ENCODE measurements at regions not wholly inside any gene's neighbourhood (a gene's known extent, or its start where the extent isn't known, plus 50 kb on each side); places are given as distances from the start of the nearest gene placed in this dataset.
"Not testable (repeated sequence)": the region's sequence is repeated elsewhere in the genome, so short reads cannot be mapped to it uniquely, and the experiment has no call there.

DNA sequence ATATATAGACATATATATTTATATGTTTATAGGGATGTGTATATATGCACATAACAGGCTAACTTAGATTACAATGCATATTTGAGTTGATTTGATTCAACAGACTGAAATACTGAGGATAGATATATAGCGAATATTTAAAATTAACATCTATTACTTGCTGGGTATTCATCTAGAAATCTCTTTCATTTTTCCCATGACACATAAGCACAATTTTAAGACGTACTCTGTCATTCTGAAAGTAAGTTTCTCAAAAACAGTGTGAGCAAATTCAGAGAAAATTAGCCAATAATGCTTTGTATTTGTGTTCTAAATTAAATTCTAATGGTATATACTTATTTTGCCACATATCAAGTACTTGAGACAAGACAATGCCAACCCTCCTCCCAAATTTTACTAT lies 907.5 kb upstream of the MDGA2 start:
- no peak overlapping the region for H3K4me3 Mint-ChIP-seq
- H3K27me3 Mint-ChIP-seq, result no peaks in the 10 kb centered on the region
- H3K36me3 Mint-ChIP-seq (ENCODE audit: low read depth), result no peaks in the 10 kb centered on the region
- CTCF ChIA-PET, result no interaction called here
- H3K27ac Mint-ChIP-seq, result no peak overlapping the region
- no peaks in the 10 kb centered on the region for H3K4me1 Mint-ChIP-seq
- peaks cover 4% of the 10 kb centered on the region for H3K9me3 Mint-ChIP-seq (ENCODE audit: low read depth)
- intact Hi-C loops (cut with DNase I, micrococcal nuclease), result no loop called here
- no peak for DNase-seq
- POLR2A ChIA-PET, result no interaction called here
- ATAC-seq, result no peak

DNA sequence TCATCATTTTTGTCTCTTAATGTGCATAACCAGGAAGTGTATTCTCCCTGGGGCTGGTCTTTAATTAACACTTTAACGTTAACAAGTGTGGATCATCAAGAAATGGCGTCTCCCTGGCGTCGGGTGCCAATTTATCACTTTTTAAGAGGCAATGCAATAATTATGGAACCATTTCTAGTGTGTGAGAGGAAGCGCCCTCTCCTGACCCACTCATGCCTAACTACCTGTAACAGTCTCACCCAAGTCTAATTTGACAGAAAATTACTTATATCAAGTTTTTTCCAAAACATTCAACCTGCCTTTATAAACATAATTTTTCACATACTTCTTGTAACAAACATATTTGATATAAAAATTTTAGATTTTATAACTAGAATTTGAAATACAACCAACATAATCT lies 905.3 kb upstream of the MDGA2 start:
- CTCF ChIA-PET, result interaction anchor here (0.6 kb wide), 1 partner anchor 88 kb away, joined by 3 read pairs; no protein-coding TSS in a partner anchor
- intact Hi-C loops (cut with DNase I, micrococcal nuclease), result no loop called here
- Mint-ChIP-seq H3K27ac (no peak overlapping the region), H3K4me1 (no peaks in the 10 kb centered on the region), H3K4me3 (no peak overlapping the region), H3K27me3 (no peaks in the 10 kb centered on the region), H3K36me3 (ENCODE audit: low read depth) (no peaks in the 10 kb centered on the region), H3K9me3 (ENCODE audit: low read depth) (peaks cover 4% of the 10 kb centered on the region)
- POLR2A ChIA-PET, result no interaction called here
- no peak for DNase-seq
- no peak for ATAC-seq

DNA sequence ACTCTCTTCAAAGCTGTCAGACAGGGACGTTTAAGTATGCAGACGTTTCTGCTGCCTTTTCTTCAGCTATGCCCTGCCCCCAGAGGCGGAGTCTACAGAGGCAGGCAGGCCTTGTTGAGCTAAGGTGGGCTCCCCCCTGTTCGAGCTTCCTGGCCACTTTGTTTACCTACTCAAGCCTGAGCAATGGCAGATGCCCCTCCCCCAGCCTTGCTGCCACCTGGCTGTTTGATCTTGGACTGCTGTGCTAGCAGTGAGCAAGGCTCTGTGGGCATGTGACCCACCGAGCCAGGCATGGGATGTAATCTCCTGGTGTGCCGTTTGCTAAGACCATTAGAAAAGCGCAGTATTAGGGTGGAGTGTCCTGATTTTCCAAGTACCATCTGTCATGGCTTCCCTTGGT lies 900.4 kb upstream of the MDGA2 start:
- no peak for ATAC-seq
- peaks cover 17% of the 10 kb centered on the region for H3K9me3 Mint-ChIP-seq (ENCODE audit: low read depth)
- CTCF ChIA-PET, result no interaction called here
- intact Hi-C loops (cut with DNase I, micrococcal nuclease), result no loop called here
- H3K36me3 Mint-ChIP-seq (ENCODE audit: low read depth), result no peaks in the 10 kb centered on the region
- H3K27ac Mint-ChIP-seq, result no peak overlapping the region
- no peaks in the 10 kb centered on the region for H3K4me1 Mint-ChIP-seq
- no peaks in the 10 kb centered on the region for H3K27me3 Mint-ChIP-seq
- H3K4me3 Mint-ChIP-seq, result no peak overlapping the region
- no peak for DNase-seq
- POLR2A ChIA-PET, result no interaction called here

DNA sequence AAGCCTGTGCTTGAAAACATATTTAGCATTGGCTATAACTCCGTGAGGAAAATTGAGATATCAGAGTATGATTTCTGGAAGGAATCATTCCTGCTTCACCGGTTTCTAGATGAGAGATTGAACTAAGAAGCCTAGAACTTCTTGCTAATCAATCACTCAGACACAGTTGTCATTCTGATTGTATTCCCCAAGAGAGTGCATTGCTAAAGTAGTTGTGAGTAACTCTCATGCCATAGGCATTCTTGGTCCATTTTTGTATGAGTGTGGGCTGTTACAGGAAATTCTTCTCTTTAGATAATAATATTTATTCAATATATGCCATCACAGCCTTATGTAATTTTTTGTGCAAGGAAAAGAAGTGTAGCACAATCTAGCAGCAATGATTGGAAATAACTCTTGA lies 893.3 kb upstream of the MDGA2 start:
- H3K9me3 Mint-ChIP-seq (ENCODE audit: low read depth), result peaks cover 14% of the 10 kb centered on the region
- ATAC-seq (no peak), DNase-seq (no peak)
- CTCF ChIA-PET, result no interaction called here
- intact Hi-C loops (cut with DNase I, micrococcal nuclease), result no loop called here
- H3K27me3 Mint-ChIP-seq, result no peaks in the 10 kb centered on the region
- H3K4me1 Mint-ChIP-seq, result no peaks in the 10 kb centered on the region
- H3K4me3 Mint-ChIP-seq, result no peak overlapping the region
- no peak overlapping the region for H3K27ac Mint-ChIP-seq
- POLR2A ChIA-PET, result no interaction called here
- H3K36me3 Mint-ChIP-seq (ENCODE audit: low read depth), result no peaks in the 10 kb centered on the region

DNA sequence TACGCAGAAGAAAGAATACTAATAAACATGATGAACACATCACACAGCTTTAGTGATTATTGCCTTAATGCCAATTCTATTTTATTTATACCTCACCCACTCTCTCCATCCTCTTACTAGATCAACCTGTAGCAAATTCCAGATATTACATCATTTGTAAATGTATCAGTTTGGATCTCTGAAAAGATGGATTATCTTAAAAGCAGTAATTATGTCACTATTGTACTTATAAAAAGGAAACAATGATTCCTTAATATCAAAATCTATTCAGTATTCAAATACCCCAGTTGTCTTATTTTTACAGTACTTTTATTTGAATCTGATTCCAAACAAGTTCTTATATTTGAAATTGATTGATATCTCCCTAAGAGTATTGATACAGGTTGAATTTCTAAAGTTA lies 892.8 kb upstream of the MDGA2 start:
- intact Hi-C loops (cut with DNase I, micrococcal nuclease), result no loop called here
- CTCF ChIA-PET, result no interaction called here
- Mint-ChIP-seq H3K27me3 (no peaks in the 10 kb centered on the region), H3K4me1 (no peaks in the 10 kb centered on the region), H3K36me3 (ENCODE audit: low read depth) (no peaks in the 10 kb centered on the region), H3K9me3 (ENCODE audit: low read depth) (peaks cover 16% of the 10 kb centered on the region), H3K4me3 (no peak overlapping the region), H3K27ac (no peak overlapping the region)
- DNase-seq (no peak), ATAC-seq (no peak)
- POLR2A ChIA-PET, result no interaction called here

DNA sequence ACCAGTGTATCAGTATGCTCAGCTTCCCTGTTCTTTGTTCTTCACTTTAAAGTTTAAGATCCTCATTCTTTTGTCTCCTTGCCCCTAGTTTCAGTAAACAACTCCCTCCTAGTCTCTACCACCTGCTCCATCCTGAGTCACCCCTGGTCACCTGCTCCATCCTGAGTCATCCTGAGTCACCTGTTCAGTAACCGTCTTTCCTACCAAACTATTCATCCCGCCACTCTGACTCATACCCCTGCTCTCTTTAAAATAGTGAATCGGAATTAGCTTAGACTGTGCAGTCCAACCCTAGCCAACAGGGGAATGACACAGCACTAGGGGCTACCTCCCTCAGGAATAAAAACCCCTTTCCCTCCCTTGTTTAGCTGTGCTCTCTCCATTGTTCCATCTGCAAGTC lies 888.1 kb upstream of the MDGA2 start:
- Mint-ChIP-seq H3K36me3 (ENCODE audit: low read depth) (no peaks in the 10 kb centered on the region), H3K9me3 (ENCODE audit: low read depth) (peaks cover 5% of the 10 kb centered on the region), H3K27ac (no peak overlapping the region), H3K4me3 (no peak overlapping the region), H3K4me1 (no peaks in the 10 kb centered on the region), H3K27me3 (no peaks in the 10 kb centered on the region)
- intact Hi-C loops (cut with DNase I, micrococcal nuclease), result no loop called here
- ChIA-PET CTCF (no interaction called here), POLR2A (no interaction called here)
- DNase-seq (no peak), ATAC-seq (no peak)

DNA sequence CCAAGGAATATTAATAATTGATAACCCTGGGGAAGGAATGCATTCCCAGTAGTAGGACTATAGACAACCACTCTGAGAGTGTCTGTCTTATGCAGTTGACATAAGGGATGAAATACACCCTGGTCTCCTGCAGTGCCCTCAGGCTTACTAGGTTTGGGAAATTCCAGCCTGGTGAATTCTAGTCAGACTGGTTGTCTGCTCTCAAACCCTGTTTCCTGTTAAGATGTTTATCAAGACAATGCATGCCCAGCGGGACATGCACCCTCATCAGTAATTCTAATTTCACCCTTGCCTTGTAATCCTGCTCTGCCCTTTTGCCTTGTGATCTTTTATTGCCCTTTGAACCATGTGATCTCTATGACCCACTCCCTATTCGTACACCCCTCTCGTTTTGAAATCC lies 886.0 kb upstream of the MDGA2 start:
- DNase-seq; H3K27ac Mint-ChIP-seq; intact Hi-C loops (cut with DNase I, micrococcal nuclease); CTCF ChIA-PET; H3K27me3 Mint-ChIP-seq; POLR2A ChIA-PET; ATAC-seq; H3K36me3 Mint-ChIP-seq (ENCODE audit: low read depth); H3K9me3 Mint-ChIP-seq (ENCODE audit: low read depth); H3K4me3 Mint-ChIP-seq; H3K4me1 Mint-ChIP-seq: not testable (repeated sequence)

DNA sequence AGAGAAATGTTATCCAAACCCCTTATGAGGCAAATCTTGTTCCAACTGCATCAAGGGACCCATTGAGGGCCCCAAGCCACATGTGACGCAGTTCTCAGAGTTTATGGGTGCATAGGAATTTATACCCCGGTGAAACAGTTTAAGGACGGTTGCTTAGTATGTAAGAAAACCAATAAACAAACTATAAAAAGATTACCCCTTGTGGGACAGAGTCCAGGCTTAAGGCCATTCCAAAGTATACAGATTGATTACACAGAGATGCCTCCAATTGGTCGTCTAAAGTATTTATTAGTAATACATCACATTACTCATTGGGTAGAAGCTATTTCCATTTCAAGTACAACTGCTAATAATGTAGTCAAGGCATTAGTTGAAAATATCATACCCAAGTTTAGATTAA lies 885.0 kb upstream of the MDGA2 start:
- Mint-ChIP-seq H3K4me3 (no peak overlapping the region), H3K4me1 (no peaks in the 10 kb centered on the region), H3K27ac (no peak overlapping the region), H3K36me3 (ENCODE audit: low read depth) (no peaks in the 10 kb centered on the region), H3K9me3 (ENCODE audit: low read depth) (peaks cover 5% of the 10 kb centered on the region), H3K27me3 (no peaks in the 10 kb centered on the region)
- POLR2A ChIA-PET, result no interaction called here
- intact Hi-C loops (cut with DNase I, micrococcal nuclease), result no loop called here
- CTCF ChIA-PET, result no interaction called here
- ATAC-seq (no peak), DNase-seq (no peak)

DNA sequence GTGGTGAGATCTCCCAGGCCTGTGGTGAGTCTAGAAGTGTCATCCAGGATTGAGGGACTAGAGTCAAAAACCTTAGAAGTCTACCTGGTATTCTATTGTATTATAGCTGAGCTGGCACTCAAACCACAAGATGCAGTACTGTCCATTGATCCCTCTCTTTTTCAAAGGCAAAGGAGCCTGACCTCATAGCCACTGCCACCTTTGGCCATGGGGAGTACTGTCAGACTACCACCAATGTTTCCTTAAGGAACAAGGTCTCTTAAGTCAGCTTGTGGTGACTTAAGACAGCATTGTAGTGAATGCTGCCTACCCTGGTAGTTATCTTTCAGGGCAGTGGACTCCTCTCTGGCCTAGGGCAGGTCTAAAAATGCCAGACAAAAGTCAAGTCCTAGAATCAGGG lies 878.0 kb upstream of the MDGA2 start:
- Mint-ChIP-seq H3K27ac (no peak overlapping the region), H3K27me3 (no peaks in the 10 kb centered on the region), H3K9me3 (ENCODE audit: low read depth) (peaks cover 1% of the 10 kb centered on the region), H3K36me3 (ENCODE audit: low read depth) (no peaks in the 10 kb centered on the region), H3K4me3 (no peak overlapping the region), H3K4me1 (no peaks in the 10 kb centered on the region)
- ChIA-PET POLR2A (no interaction called here), CTCF (no interaction called here)
- no peak for ATAC-seq
- DNase-seq, result no peak
- intact Hi-C loops (cut with DNase I, micrococcal nuclease), result no loop called here

DNA sequence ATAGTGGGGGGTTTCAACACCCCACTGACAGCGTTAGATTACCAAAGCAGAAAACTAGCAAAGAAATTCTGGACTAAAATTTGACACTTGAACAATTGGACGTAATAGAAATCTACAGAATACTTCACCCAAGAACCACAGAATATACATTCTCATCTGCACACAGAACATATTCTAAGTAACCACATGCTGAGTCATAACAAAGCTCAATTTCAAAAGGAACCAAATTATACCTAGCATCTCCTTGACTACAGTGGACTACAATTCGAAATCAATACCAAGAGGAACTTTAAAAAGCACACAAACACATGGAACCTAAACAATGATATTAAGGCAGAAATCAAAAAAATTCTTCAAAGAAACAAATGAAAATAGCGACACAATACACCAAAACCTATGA lies 871.6 kb upstream of the MDGA2 start:
- Mint-ChIP-seq H3K4me3 (no peak overlapping the region), H3K4me1 (no peaks in the 10 kb centered on the region), H3K27ac (no peak overlapping the region), H3K9me3 (ENCODE audit: low read depth) (peaks cover 4% of the 10 kb centered on the region), H3K36me3 (ENCODE audit: low read depth) (no peaks in the 10 kb centered on the region), H3K27me3 (no peaks in the 10 kb centered on the region)
- no peak for DNase-seq
- ChIA-PET POLR2A (no interaction called here), CTCF (no interaction called here)
- intact Hi-C loops (cut with DNase I, micrococcal nuclease), result no loop called here
- no peak for ATAC-seq

DNA sequence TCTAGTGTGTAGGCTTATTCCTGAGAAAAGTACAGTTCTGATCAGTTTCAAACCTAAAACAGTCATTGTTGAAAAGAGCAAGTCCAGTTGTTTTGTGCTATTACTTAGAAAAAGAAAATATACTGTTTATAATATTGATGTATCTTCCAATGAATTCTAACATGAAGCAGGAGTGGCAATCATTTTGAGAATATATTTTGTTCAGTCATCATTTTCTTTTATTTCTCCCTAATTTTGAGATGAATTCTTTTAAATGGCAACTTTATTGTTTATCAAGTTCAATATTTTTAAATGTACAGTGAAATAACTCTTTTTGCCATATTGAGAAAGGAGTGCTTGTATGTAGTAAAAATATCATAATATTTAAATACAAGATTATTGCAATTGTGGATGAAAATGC lies 862.2 kb upstream of the MDGA2 start:
- Mint-ChIP-seq H3K27ac (no peak overlapping the region), H3K36me3 (ENCODE audit: low read depth) (no peaks in the 10 kb centered on the region), H3K4me1 (no peaks in the 10 kb centered on the region), H3K27me3 (no peaks in the 10 kb centered on the region), H3K9me3 (ENCODE audit: low read depth) (peaks cover 2% of the 10 kb centered on the region), H3K4me3 (no peak overlapping the region)
- DNase-seq, result no peak
- CTCF ChIA-PET, result no interaction called here
- POLR2A ChIA-PET, result no interaction called here
- no peak for ATAC-seq
- intact Hi-C loops (cut with DNase I, micrococcal nuclease), result no loop called here

DNA sequence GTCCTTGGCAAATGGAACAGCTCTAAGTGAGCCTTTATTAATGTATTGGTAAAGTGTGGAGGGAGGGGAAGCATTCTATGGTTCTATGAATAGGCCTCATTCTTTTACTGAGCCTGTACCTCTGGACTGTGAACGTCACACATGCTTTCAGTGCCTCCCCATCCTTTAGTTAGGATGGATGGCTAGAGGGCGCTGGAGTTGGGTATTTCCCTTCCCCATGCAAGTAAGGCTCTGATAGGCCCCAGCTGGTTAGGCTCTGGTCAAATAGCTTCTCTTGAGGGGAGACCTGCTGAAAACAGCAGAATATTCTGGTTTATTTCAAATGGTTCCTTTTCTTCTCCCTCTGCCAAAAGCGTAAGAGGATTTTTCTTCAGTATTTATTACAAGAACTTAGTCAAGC lies 860.9 kb upstream of the MDGA2 start:
- Mint-ChIP-seq H3K4me1 (no peaks in the 10 kb centered on the region), H3K36me3 (ENCODE audit: low read depth) (no peaks in the 10 kb centered on the region), H3K9me3 (ENCODE audit: low read depth) (peaks cover 2% of the 10 kb centered on the region), H3K27me3 (no peaks in the 10 kb centered on the region), H3K4me3 (no peak overlapping the region), H3K27ac (no peak overlapping the region)
- ATAC-seq (no peak), DNase-seq (no peak)
- intact Hi-C loops (cut with DNase I, micrococcal nuclease), result no loop called here
- ChIA-PET CTCF (no interaction called here), POLR2A (no interaction called here)

DNA sequence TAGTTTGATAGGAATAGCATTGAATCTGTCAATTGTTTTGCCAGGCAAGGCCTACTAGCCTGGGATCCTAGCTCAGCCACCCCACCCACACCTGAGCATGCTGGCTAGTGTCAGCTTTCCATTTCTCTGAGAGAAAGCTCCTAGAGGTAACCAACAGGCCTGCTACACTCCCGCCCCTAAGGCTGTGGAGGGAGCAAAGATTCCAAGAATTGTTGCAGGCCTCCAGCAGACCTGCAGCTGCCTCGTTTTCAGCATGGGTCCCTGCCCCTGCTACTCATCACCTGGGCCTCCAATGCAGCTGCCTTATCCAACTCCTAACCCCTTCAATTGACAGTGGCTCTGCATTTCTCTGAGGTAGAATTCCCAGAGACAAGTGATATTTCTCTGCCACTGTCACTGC lies 852.4 kb upstream of the MDGA2 start:
- ChIA-PET CTCF (no interaction called here), POLR2A (no interaction called here)
- H3K27me3 Mint-ChIP-seq, result no peaks in the 10 kb centered on the region
- no peaks in the 10 kb centered on the region for H3K36me3 Mint-ChIP-seq (ENCODE audit: low read depth)
- intact Hi-C loops (cut with DNase I, micrococcal nuclease), result no loop called here
- H3K9me3 Mint-ChIP-seq (ENCODE audit: low read depth), result peaks cover 5% of the 10 kb centered on the region
- H3K4me1 Mint-ChIP-seq, result no peaks in the 10 kb centered on the region
- DNase-seq, result no peak
- H3K4me3 Mint-ChIP-seq, result no peak overlapping the region
- no peak for ATAC-seq
- no peak overlapping the region for H3K27ac Mint-ChIP-seq
